ENCODE measurements at regions not wholly inside any gene's neighbourhood (a gene's known extent, or its start where the extent isn't known, plus 50 kb on each side); places are given as distances from the start of the nearest gene placed in this dataset.
"Not testable (repeated sequence)": the region's sequence is repeated elsewhere in the genome, so short reads cannot be mapped to it uniquely, and the experiment has no call there.

DNA sequence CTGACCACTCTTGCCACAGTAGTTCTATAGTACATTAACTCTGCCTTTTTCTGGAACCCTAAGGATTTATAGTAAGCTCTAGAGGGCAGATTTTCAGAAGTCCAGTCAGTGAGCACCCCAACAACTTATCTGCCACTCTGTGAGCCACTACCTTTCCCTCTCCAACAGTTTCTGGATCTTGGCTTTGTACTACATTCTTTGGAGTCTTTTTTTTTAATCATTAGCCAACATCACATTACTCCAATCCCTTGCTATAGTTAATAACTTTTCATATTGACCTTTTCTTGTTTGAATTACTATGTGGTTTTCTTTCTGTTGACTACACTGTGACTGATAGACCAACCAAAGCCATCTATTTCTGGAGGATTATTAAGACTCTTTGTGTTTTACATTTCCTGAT lies 1596.7 kb upstream of the PRMT6 start:
- DNase-seq (ENCODE audit: low read depth): no peak
- TF ChIP-seq, protein P1, sequence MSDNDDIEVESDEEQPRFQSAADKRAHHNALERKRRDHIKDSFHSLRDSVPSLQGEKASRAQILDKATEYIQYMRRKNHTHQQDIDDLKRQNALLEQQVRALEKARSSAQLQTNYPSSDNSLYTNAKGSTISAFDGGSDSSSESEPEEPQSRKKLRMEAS (IDR thresholded peaks at IDR 0.05; ENCODE audit: low read depth, low read length): no peak
- TF ChIP-seq, protein P2, sequence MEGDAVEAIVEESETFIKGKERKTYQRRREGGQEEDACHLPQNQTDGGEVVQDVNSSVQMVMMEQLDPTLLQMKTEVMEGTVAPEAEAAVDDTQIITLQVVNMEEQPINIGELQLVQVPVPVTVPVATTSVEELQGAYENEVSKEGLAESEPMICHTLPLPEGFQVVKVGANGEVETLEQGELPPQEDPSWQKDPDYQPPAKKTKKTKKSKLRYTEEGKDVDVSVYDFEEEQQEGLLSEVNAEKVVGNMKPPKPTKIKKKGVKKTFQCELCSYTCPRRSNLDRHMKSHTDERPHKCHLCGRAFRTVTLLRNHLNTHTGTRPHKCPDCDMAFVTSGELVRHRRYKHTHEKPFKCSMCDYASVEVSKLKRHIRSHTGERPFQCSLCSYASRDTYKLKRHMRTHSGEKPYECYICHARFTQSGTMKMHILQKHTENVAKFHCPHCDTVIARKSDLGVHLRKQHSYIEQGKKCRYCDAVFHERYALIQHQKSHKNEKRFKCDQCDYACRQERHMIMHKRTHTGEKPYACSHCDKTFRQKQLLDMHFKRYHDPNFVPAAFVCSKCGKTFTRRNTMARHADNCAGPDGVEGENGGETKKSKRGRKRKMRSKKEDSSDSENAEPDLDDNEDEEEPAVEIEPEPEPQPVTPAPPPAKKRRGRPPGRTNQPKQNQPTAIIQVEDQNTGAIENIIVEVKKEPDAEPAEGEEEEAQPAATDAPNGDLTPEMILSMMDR (IDR thresholded peaks at IDR 0.05; ENCODE audit: low read depth, low read length): no peak
- TF ChIP-seq POLR2A (IDR thresholded peaks at IDR 0.05; ENCODE audit: extremely low read depth, insufficient read length) (no peak), MYC (IDR thresholded peaks at IDR 0.05; ENCODE audit: low read depth, low read length) (no peak)

GRCh38 chr1:105462308-105462707 lies 1594.2 kb upstream of the PRMT6 start:
- no peak overlapping the region for H3K4me3 ChIP-seq (ENCODE audit: low read depth, low read length)
- DNase-seq (ENCODE audit: low read depth): no peak
- TF ChIP-seq, protein P1 (IDR thresholded peaks at IDR 0.05; ENCODE audit: low read depth, low read length): no peak
- TF ChIP-seq MYC (IDR thresholded peaks at IDR 0.05; ENCODE audit: low read depth, low read length): no peak
- TF ChIP-seq, protein P2 (IDR thresholded peaks at IDR 0.05; ENCODE audit: low read depth, low read length): no peak
- no peak for TF ChIP-seq POLR2A (IDR thresholded peaks at IDR 0.05; ENCODE audit: extremely low read depth, insufficient read length)

More for the DNA sequence above, 1596.7 kb upstream of the PRMT6 start:
- H3K4me3 ChIP-seq (ENCODE audit: low read depth, low read length): no peak overlapping the region

- TF ChIP-seq MYC (IDR thresholded peaks at IDR 0.05; ENCODE audit: low read depth, low read length): no peak
- TF ChIP-seq, protein P2 (IDR thresholded peaks at IDR 0.05; ENCODE audit: low read depth, low read length): no peak
- TF ChIP-seq POLR2A (IDR thresholded peaks at IDR 0.05; ENCODE audit: extremely low read depth, insufficient read length): no peak
- TF ChIP-seq, protein P1 (IDR thresholded peaks at IDR 0.05; ENCODE audit: low read depth, low read length): no peak
- DNase-seq (ENCODE audit: low read depth): no peak
Measured at GRCh38 chr1:105467549-105467948, 1588.9 kb upstream of the PRMT6 start.

GRCh38 chr1:105470541-105470940 lies 1585.9 kb upstream of the PRMT6 start:
- not testable (repeated sequence) for H3K4me3 ChIP-seq (ENCODE audit: low read depth, low read length); DNase-seq (ENCODE audit: low read depth)

More at GRCh38 chr1:105467549-105467948, 1588.9 kb upstream of the PRMT6 start:
- H3K4me3 ChIP-seq (ENCODE audit: low read depth, low read length): no peak overlapping the region

DNA sequence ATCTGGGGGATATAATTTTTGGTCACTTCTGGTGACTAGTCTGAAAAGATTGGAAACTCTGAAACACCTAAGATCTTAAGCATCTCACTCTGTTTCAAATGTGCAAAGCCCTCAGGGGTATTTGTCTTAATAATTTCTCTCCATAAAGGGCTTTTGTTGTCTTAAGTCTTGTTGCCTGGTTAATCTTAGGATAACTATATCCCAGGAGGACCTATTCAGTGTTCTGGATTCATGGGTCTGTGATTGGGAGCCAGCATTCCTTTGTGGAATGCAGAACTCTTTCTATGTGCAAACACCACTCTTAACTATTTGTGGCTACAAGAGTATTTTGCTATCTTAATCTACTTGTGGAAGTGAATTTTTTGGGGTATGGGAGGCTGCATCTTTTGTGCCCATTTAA lies 1573.0 kb upstream of the PRMT6 start:
- TF ChIP-seq POLR2A (IDR thresholded peaks at IDR 0.05; ENCODE audit: extremely low read depth, insufficient read length): no peak
- TF ChIP-seq, protein P1 (IDR thresholded peaks at IDR 0.05; ENCODE audit: low read depth, low read length): no peak
- no peak overlapping the region for H3K4me3 ChIP-seq (ENCODE audit: low read depth, low read length)
- no peak for DNase-seq (ENCODE audit: low read depth)

- DNase-seq (ENCODE audit: low read depth): no peak
- H3K4me3 ChIP-seq (ENCODE audit: low read depth, low read length): no peak overlapping the region
- TF ChIP-seq, protein P1 (IDR thresholded peaks at IDR 0.05; ENCODE audit: low read depth, low read length): no peak
- TF ChIP-seq, protein P2 (IDR thresholded peaks at IDR 0.05; ENCODE audit: low read depth, low read length): no peak
- TF ChIP-seq MYC (IDR thresholded peaks at IDR 0.05; ENCODE audit: low read depth, low read length) (no peak), POLR2A (IDR thresholded peaks at IDR 0.05; ENCODE audit: extremely low read depth, insufficient read length) (no peak)
Measured at GRCh38 chr1:105485207-105485606, 1571.3 kb upstream of the PRMT6 start.

GRCh38 chr1:105492921-105493320 lies 1563.6 kb upstream of the PRMT6 start:
- H3K4me3 ChIP-seq (ENCODE audit: low read depth, low read length): no peak overlapping the region
- TF ChIP-seq, protein P2 (IDR thresholded peaks at IDR 0.05; ENCODE audit: low read depth, low read length): no peak
- TF ChIP-seq, protein P1 (IDR thresholded peaks at IDR 0.05; ENCODE audit: low read depth, low read length): no peak
- TF ChIP-seq POLR2A (IDR thresholded peaks at IDR 0.05; ENCODE audit: extremely low read depth, insufficient read length) (no peak), MYC (IDR thresholded peaks at IDR 0.05; ENCODE audit: low read depth, low read length) (no peak)
- DNase-seq (ENCODE audit: low read depth): no peak
